ENCODE measurements at regions not wholly inside any gene's neighbourhood (a gene's known extent, or its start where the extent isn't known, plus 50 kb on each side); places are given as distances from the start of the nearest gene placed in this dataset.

GRCh38 chr2:129740504-129740903, 239.0 kb upstream of the RAB6C start:
- no peak for DNase-seq (ENCODE audit: low read depth)

- DNase-seq (ENCODE audit: low read depth): no peak
Measured at GRCh38 chr2:129741165-129741564, 238.3 kb upstream of the RAB6C start.

GRCh38 chr2:129741623-129742022, 237.8 kb upstream of the RAB6C start:
- no peak for DNase-seq (ENCODE audit: low read depth)

- no peak for DNase-seq (ENCODE audit: low read depth)
Measured at GRCh38 chr2:129742415-129743180, 236.9 kb upstream of the RAB6C start.

- DNase-seq (ENCODE audit: low read depth): no peak
Measured at GRCh38 chr2:129744141-129744540, 235.3 kb upstream of the RAB6C start.

- no peak for DNase-seq (ENCODE audit: low read depth)
Measured at GRCh38 chr2:129744649-129745048, 234.8 kb upstream of the RAB6C start.

GRCh38 chr2:129747500-129748125, 231.9 kb upstream of the RAB6C start:
- no peak for DNase-seq (ENCODE audit: low read depth)

GRCh38 chr2:129748250-129748649, 231.2 kb upstream of the RAB6C start:
- DNase-seq (ENCODE audit: low read depth): no peak

GRCh38 chr2:129748653-129749052, 230.8 kb upstream of the RAB6C start:
- DNase-seq (ENCODE audit: low read depth): no peak

- DNase-seq (ENCODE audit: low read depth): no peak
Measured at GRCh38 chr2:129751409-129751808, 228.1 kb upstream of the RAB6C start.

- DNase-seq (ENCODE audit: low read depth): no peak
Measured at GRCh38 chr2:129752176-129752575, 227.3 kb upstream of the RAB6C start.

- DNase-seq (ENCODE audit: low read depth): no peak
Measured at GRCh38 chr2:129752686-129753085, 226.8 kb upstream of the RAB6C start.

GRCh38 chr2:129753261-129753660, 226.2 kb upstream of the RAB6C start:
- DNase-seq (ENCODE audit: low read depth): no peak

GRCh38 chr2:129754421-129754820, 225.0 kb upstream of the RAB6C start:
- no peak for DNase-seq (ENCODE audit: low read depth)

- no peak for DNase-seq (ENCODE audit: low read depth)
Measured at GRCh38 chr2:129754831-129755230, 224.6 kb upstream of the RAB6C start.

GRCh38 chr2:129755786-129756185, 223.7 kb upstream of the RAB6C start:
- no peak for DNase-seq (ENCODE audit: low read depth)

- no peak for DNase-seq (ENCODE audit: low read depth)
Measured at GRCh38 chr2:129756276-129756675, 223.2 kb upstream of the RAB6C start.

GRCh38 chr2:129757366-129757914, 222.0 kb upstream of the RAB6C start:
- no peak for DNase-seq (ENCODE audit: low read depth)

GRCh38 chr2:129757915-129758783, 221.3 kb upstream of the RAB6C start:
- DNase-seq (ENCODE audit: low read depth): no peak

GRCh38 chr2:129758784-129759471, 220.5 kb upstream of the RAB6C start:
- DNase-seq (ENCODE audit: low read depth): no peak

GRCh38 chr2:129759472-129760010, 219.9 kb upstream of the RAB6C start:
- no peak for DNase-seq (ENCODE audit: low read depth)

All from RPMI7951 (cell line).